Central memory CD8-positive, alpha-beta T cell (primary cell): ENCODE measurements at regions not wholly inside any gene's neighbourhood (a gene's known extent, or its start where the extent isn't known, plus 50 kb on each side); places are given as distances from the start of the nearest gene placed in this dataset.

Experiments used
- ATAC-seq: fragments of 150-1000 bp; cut with Tn5 transposase; replicated peaks from 2 replicates; pipeline ENCODE4 v1.10.0; 2022; ENCODE audit warnings: mild to moderate bottlenecking, moderate FRiP score, moderate number of reproducible peaks; ENCODE audit not compliant: poor library complexity, severe bottlenecking; ENCODE audit errors: extremely low read depth
- DNase-seq, 2 donors: peaks; one replicate each; pipeline ENCODE4 v3.0.0; 2021; ENCODE audit warnings: low spot score in 2 of 2
- H3K27ac Mint-ChIP-seq: one replicate; pipeline ENCODE4 v1.8.0; 2022; ENCODE audit warnings: low read depth, mild to moderate bottlenecking, moderate library complexity, mixed read lengths
- H3K27me3 Mint-ChIP-seq: one replicate; pipeline ENCODE4 v1.8.0; 2022; ENCODE audit warnings: mixed read lengths
- H3K36me3 Mint-ChIP-seq: one replicate; pipeline ENCODE4 v1.8.0; 2022; ENCODE audit warnings: mild to moderate bottlenecking, moderate library complexity, mixed read lengths; ENCODE audit not compliant: insufficient read depth
- H3K4me1 Mint-ChIP-seq: one replicate; pipeline ENCODE4 v1.8.0; 2022; ENCODE audit warnings: mixed read lengths
- H3K4me3 Mint-ChIP-seq: one replicate; pipeline ENCODE4 v1.8.0; 2022; ENCODE audit warnings: mild to moderate bottlenecking, moderate library complexity, mixed read lengths
- H3K9me3 Mint-ChIP-seq: one replicate; pipeline ENCODE4 v1.8.0; 2022; ENCODE audit warnings: mixed read lengths

GRCh38 chr6:140062043-140063020 lies 687.9 kb upstream of the CITED2 start:
- H3K4me3 Mint-ChIP-seq: no peak overlapping the region
- ATAC-seq (no peak), DNase-seq (no peak)
- no peak overlapping the region for H3K27ac Mint-ChIP-seq
- H3K9me3 Mint-ChIP-seq: no peaks in the 10 kb centered on the region
- peaks cover 23% of the 10 kb centered on the region for H3K27me3 Mint-ChIP-seq
- no peaks in the 10 kb centered on the region for H3K4me1 Mint-ChIP-seq
- H3K36me3 Mint-ChIP-seq: peaks cover 1% of the 10 kb centered on the region

- peaks cover 1% of the 10 kb centered on the region for H3K36me3 Mint-ChIP-seq
- ATAC-seq (no peak), DNase-seq (no peak)
- no peaks in the 10 kb centered on the region for H3K4me1 Mint-ChIP-seq
- H3K9me3 Mint-ChIP-seq: no peaks in the 10 kb centered on the region
- no peak overlapping the region for H3K27ac Mint-ChIP-seq
- H3K4me3 Mint-ChIP-seq: no peak overlapping the region
- peaks cover 31% of the 10 kb centered on the region for H3K27me3 Mint-ChIP-seq
These were observed 686.9 kb upstream of the CITED2 start for GRCh38 chr6:140061110-140062042.

- Mint-ChIP-seq H3K36me3 (peaks cover 1% of the 10 kb centered on the region), H3K27me3 (peaks cover 41% of the 10 kb centered on the region), H3K4me1 (no peaks in the 10 kb centered on the region), H3K9me3 (no peaks in the 10 kb centered on the region), H3K4me3 (no peak overlapping the region), H3K27ac (no peak overlapping the region)
- DNase-seq: no peak
- ATAC-seq: no peak
These were observed 685.5 kb upstream of the CITED2 start for GRCh38 chr6:140059947-140060346.

- H3K27ac Mint-ChIP-seq: no peak overlapping the region
- no peak for ATAC-seq
- no peak overlapping the region for H3K4me3 Mint-ChIP-seq
- no peaks in the 10 kb centered on the region for H3K4me1 Mint-ChIP-seq
- no peaks in the 10 kb centered on the region for H3K36me3 Mint-ChIP-seq
- H3K27me3 Mint-ChIP-seq: peaks cover 47% of the 10 kb centered on the region
- no peak for DNase-seq
- H3K9me3 Mint-ChIP-seq: no peaks in the 10 kb centered on the region
These were observed 684.4 kb upstream of the CITED2 start for GRCh38 chr6:140058863-140059262.

GRCh38 chr6:140052736-140053729 lies 678.6 kb upstream of the CITED2 start:
- Mint-ChIP-seq H3K27me3 (peaks cover 57% of the 10 kb centered on the region), H3K27ac (no peak overlapping the region), H3K9me3 (no peaks in the 10 kb centered on the region)

GRCh38 chr6:140051521-140052512 lies 677.4 kb upstream of the CITED2 start:
- peaks cover 53% of the 10 kb centered on the region for H3K27me3 Mint-ChIP-seq
- no peak overlapping the region for H3K4me3 Mint-ChIP-seq
- no peak for DNase-seq
- ATAC-seq: no peak
- no peak overlapping the region for H3K27ac Mint-ChIP-seq
- no peaks in the 10 kb centered on the region for H3K4me1 Mint-ChIP-seq
- no peaks in the 10 kb centered on the region for H3K36me3 Mint-ChIP-seq
- H3K9me3 Mint-ChIP-seq: no peaks in the 10 kb centered on the region

More at GRCh38 chr6:140052736-140053729, 678.6 kb upstream of the CITED2 start:
- no peak for DNase-seq
- Mint-ChIP-seq H3K4me1 (no peaks in the 10 kb centered on the region), H3K36me3 (no peaks in the 10 kb centered on the region), H3K4me3 (no peak overlapping the region)
- ATAC-seq: no peak

GRCh38 chr6:140050101-140050995 lies 675.9 kb upstream of the CITED2 start:
- Mint-ChIP-seq H3K27ac (no peak overlapping the region), H3K27me3 (peaks cover 43% of the 10 kb centered on the region), H3K36me3 (no peaks in the 10 kb centered on the region), H3K4me1 (no peaks in the 10 kb centered on the region), H3K9me3 (no peaks in the 10 kb centered on the region), H3K4me3 (no peak overlapping the region)
- DNase-seq (no peak), ATAC-seq (no peak)

GRCh38 chr6:140049251-140049650 lies 674.8 kb upstream of the CITED2 start:
- H3K4me3 Mint-ChIP-seq: no peak overlapping the region
- DNase-seq (no peak), ATAC-seq (no peak)
- H3K36me3 Mint-ChIP-seq: no peaks in the 10 kb centered on the region
- H3K27me3 Mint-ChIP-seq: peaks cover 35% of the 10 kb centered on the region
- H3K27ac Mint-ChIP-seq: no peak overlapping the region
- H3K9me3 Mint-ChIP-seq: no peaks in the 10 kb centered on the region
- no peaks in the 10 kb centered on the region for H3K4me1 Mint-ChIP-seq

GRCh38 chr6:140048202-140048790 lies 673.8 kb upstream of the CITED2 start:
- ATAC-seq (no peak), DNase-seq (no peak)
- H3K4me3 Mint-ChIP-seq: no peak overlapping the region

GRCh38 chr6:140047321-140047720 lies 672.9 kb upstream of the CITED2 start:
- Mint-ChIP-seq H3K27ac (no peak overlapping the region), H3K36me3 (no peaks in the 10 kb centered on the region), H3K9me3 (no peaks in the 10 kb centered on the region), H3K4me1 (no peaks in the 10 kb centered on the region), H3K27me3 (peaks cover 29% of the 10 kb centered on the region), H3K4me3 (no peak overlapping the region)
- ATAC-seq: no peak
- DNase-seq: no peak

More at GRCh38 chr6:140048202-140048790, 673.8 kb upstream of the CITED2 start:
- Mint-ChIP-seq H3K27ac (no peak overlapping the region), H3K4me1 (no peaks in the 10 kb centered on the region), H3K9me3 (no peaks in the 10 kb centered on the region), H3K36me3 (no peaks in the 10 kb centered on the region), H3K27me3 (peaks cover 39% of the 10 kb centered on the region)
